ENCODE measurements at regions not wholly inside any gene's neighbourhood (a gene's known extent, or its start where the extent isn't known, plus 50 kb on each side); places are given as distances from the start of the nearest gene placed in this dataset.

GRCh38 chr12:98174428-98174809, 341.0 kb upstream of the TMPO start:
- H3K27me3 ChIP-seq (ENCODE audit: insufficient read depth): no peaks in the 10 kb centered on the region
- H4K20me1 ChIP-seq (ENCODE audit: insufficient read depth): no peaks in the 10 kb centered on the region
- H3K9me3 ChIP-seq: no peaks in the 10 kb centered on the region
- H3F3A ChIP-seq (replicated peaks; ENCODE audit: insufficient read depth): no peaks in the 10 kb centered on the region
- no peak overlapping the region for H2AFZ ChIP-seq (ENCODE audit: low read depth)
- CTCF ChIA-PET: no interaction called here
- no peaks in the 10 kb centered on the region for H3K4me1 ChIP-seq (ENCODE audit: control insufficient read depth in 1 of 2, insufficient read depth in 2 of 2, low read depth in 1 of 2, low read length in 1 of 2)
- 29% methylated on average over 5 of the region's 5 CpGs for WGBS (ENCODE audit: low lambda C conversion rate)
- H3K9me2 ChIP-seq: no peaks in the 10 kb centered on the region
- no peak overlapping the region for H3K9ac ChIP-seq
- H3K79me2 ChIP-seq (ENCODE audit: insufficient read depth): no peaks in the 10 kb centered on the region
- no peak overlapping the region for H3K27ac ChIP-seq (ENCODE audit: low read depth in 2 of 2, low read length in 1 of 2)
- H3K36me3 ChIP-seq (replicated peaks in 1 of 2; ENCODE audit: control insufficient read depth in 1 of 2, insufficient read depth in 2 of 2, low read length in 1 of 2): no peaks in the 10 kb centered on the region
- no peak for TF ChIP-seq FOXM1 (IDR thresholded peaks at IDR 0.05; ENCODE audit: low read depth)
- TF ChIP-seq TCF12 (IDR thresholded peaks at IDR 0.05): no peak
- no peak for TF ChIP-seq GABPA (IDR thresholded peaks at IDR 0.05; ENCODE audit: low read depth)
- TF ChIP-seq RCOR1 (IDR thresholded peaks at IDR 0.05; ENCODE audit: low read length): no peak
- no peak for TF ChIP-seq YY1 (IDR thresholded peaks at IDR 0.05; ENCODE audit: low read depth)
- no peak for TF ChIP-seq MXI1 (IDR thresholded peaks at IDR 0.05; ENCODE audit: low read depth, low read length)
- TF ChIP-seq FOXJ3 (CRISPR knock-in tag; IDR thresholded peaks at IDR 0.05): no peak
- POLR2A ChIA-PET: no interaction called here
- no peak overlapping the region for H3K4me3 ChIP-seq (ENCODE audit: low read depth in 2 of 2, low read length in 1 of 2)
- no peak for DNase-seq
- H3K4me2 ChIP-seq: no peak overlapping the region

DNA sequence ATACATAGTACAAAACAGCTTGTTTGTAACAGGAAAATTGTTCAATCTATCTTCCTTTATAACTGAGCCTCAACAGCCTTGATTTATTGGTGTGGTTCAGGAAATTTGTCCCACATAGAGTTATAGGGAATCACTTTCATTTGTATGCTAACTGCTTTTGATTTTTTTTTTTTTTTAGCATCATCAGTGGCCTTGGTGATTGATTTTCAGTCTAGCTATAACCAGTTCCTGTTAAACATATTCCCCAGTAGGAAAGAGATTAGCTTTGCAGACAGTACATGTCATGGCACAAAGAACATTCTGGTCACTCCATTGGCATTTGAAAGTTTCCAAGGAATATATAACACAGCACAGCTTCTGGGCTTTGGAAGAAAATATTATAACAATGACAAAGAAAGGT, 337.3 kb upstream of the TMPO start:
- no peaks in the 10 kb centered on the region for H4K20me1 ChIP-seq (ENCODE audit: insufficient read depth)
- H3K27ac ChIP-seq (ENCODE audit: low read depth in 2 of 2, low read length in 1 of 2): no peak overlapping the region
- DNase-seq: no peak
- H3K79me2 ChIP-seq (ENCODE audit: insufficient read depth): no peaks in the 10 kb centered on the region
- no peak overlapping the region for H3K4me2 ChIP-seq
- H3K36me3 ChIP-seq (replicated peaks in 1 of 2; ENCODE audit: control insufficient read depth in 1 of 2, insufficient read depth in 2 of 2, low read length in 1 of 2): no peaks in the 10 kb centered on the region
- H2AFZ ChIP-seq (ENCODE audit: low read depth): no peak overlapping the region
- ChIA-PET POLR2A (no interaction called here), CTCF (no interaction called here)
- TF ChIP-seq POLR2AphosphoS5 (IDR thresholded peaks at IDR 0.05; ENCODE audit: low read depth, low read length): no peak
- TF ChIP-seq FOXJ3 (CRISPR knock-in tag; IDR thresholded peaks at IDR 0.05): no peak
- no peak for TF ChIP-seq CHD2 (IDR thresholded peaks at IDR 0.05; ENCODE audit: low read length, partially characterized antibody)
- TF ChIP-seq TEAD4 (IDR thresholded peaks at IDR 0.05; ENCODE audit: borderline replicate concordance, insufficient read depth): no peak
- TF ChIP-seq, protein P1, sequence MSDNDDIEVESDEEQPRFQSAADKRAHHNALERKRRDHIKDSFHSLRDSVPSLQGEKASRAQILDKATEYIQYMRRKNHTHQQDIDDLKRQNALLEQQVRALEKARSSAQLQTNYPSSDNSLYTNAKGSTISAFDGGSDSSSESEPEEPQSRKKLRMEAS (IDR thresholded peaks at IDR 0.05; ENCODE audit: low read depth): no peak
- TF ChIP-seq REST (IDR thresholded peaks at IDR 0.05; ENCODE audit: low read depth, low read length): no peak
- no peak for TF ChIP-seq GABPA (IDR thresholded peaks at IDR 0.05; ENCODE audit: low read depth)
- no peak for TF ChIP-seq GATA2 (CRISPR knock-in tag; IDR thresholded peaks at IDR 0.05)
- no peak for TF ChIP-seq TCF12 (IDR thresholded peaks at IDR 0.05)
- no peak for TF ChIP-seq USF1 (IDR thresholded peaks at IDR 0.05; ENCODE audit: borderline replicate concordance, low read depth)
- no peaks in the 10 kb centered on the region for H3K4me1 ChIP-seq (ENCODE audit: control insufficient read depth in 1 of 2, insufficient read depth in 2 of 2, low read depth in 1 of 2, low read length in 1 of 2)
- no peak overlapping the region for H3K9ac ChIP-seq
- H3K27me3 ChIP-seq (ENCODE audit: insufficient read depth): no peaks in the 10 kb centered on the region
- H3F3A ChIP-seq (replicated peaks; ENCODE audit: insufficient read depth): no peaks in the 10 kb centered on the region
- no peak overlapping the region for H3K4me3 ChIP-seq (ENCODE audit: low read depth in 2 of 2, low read length in 1 of 2)
- H3K9me2 ChIP-seq: no peaks in the 10 kb centered on the region
- H3K9me3 ChIP-seq: no peaks in the 10 kb centered on the region

All from SK-N-SH (cell line).